Tibial nerve (tissue), 4 donors: ENCODE measurements at regions not wholly inside any gene's neighbourhood (a gene's known extent, or its start where the extent isn't known, plus 50 kb on each side); places are given as distances from the start of the nearest gene placed in this dataset.

Experiments used
- CTCF ChIP-seq, 5 experiments: fragments of 200-600 bp in 3 of 5; fragments of 450-650 bp in 2 of 5; sonication (generic) in 3 of 5; IDR thresholded peaks; one replicate each; pipeline ENCODE4 v1.5.1; 2016 to 2019; ENCODE audit warnings: antibody characterized with exemption in 5 of 5, mild to moderate bottlenecking in 3 of 5, moderate library complexity in 2 of 5
- EP300 ChIP-seq, 2 donors: sonication (generic); formaldehyde crosslinking; IDR thresholded peaks; one replicate each; pipeline ENCODE4 v1.6.1; 2017; ENCODE audit warnings: antibody characterized with exemption in 2 of 2, mild to moderate bottlenecking in 1 of 2
- POLR2A ChIP-seq, 2 donors: fragments of 450-650 bp; IDR thresholded peaks; one replicate each; pipeline ENCODE4 v1.6.1; 2017; ENCODE audit warnings: antibody characterized with exemption in 2 of 2, mild to moderate bottlenecking in 2 of 2, moderate library complexity in 2 of 2

GRCh38 chrX:66399273-66399672 lies 235.2 kb downstream of the HEPH start:
- TF ChIP-seq CTCF (IDR thresholded peaks at IDR 0.05), result no peak
- TF ChIP-seq EP300 (IDR thresholded peaks at IDR 0.05), result no peak
- TF ChIP-seq POLR2A (IDR thresholded peaks at IDR 0.05), result no peak
